ENCODE measurements at regions not wholly inside any gene's neighbourhood (a gene's known extent, or its start where the extent isn't known, plus 50 kb on each side); places are given as distances from the start of the nearest gene placed in this dataset.
"Not testable (repeated sequence)": the region's sequence is repeated elsewhere in the genome, so short reads cannot be mapped to it uniquely, and the experiment has no call there.

- no peak for TF ChIP-seq CTCF (IDR thresholded peaks at IDR 0.05; ENCODE audit: control extremely low read depth, extremely low read depth, low read depth, missing control alignments)
- no peak for DNase-seq (ENCODE audit: extremely low spot score)
- POLR2A ChIA-PET, result no interaction called here
These were observed 1332.0 kb upstream of the PCDH20 start for GRCh38 chr13:62747629-62748028.

GRCh38 chr13:62747152-62747551 lies 1331.5 kb upstream of the PCDH20 start:
- DNase-seq (ENCODE audit: extremely low spot score), result no peak
- ChIA-PET POLR2A (no interaction called here), CTCF (no interaction called here)
- TF ChIP-seq CTCF (IDR thresholded peaks at IDR 0.05; ENCODE audit: control extremely low read depth, extremely low read depth, low read depth, missing control alignments), result no peak

More at GRCh38 chr13:62747629-62748028, 1332.0 kb upstream of the PCDH20 start:
- CTCF ChIA-PET, result no interaction called here

- DNase-seq (ENCODE audit: extremely low spot score); CTCF ChIA-PET; POLR2A ChIA-PET: not testable (repeated sequence)
These were observed 1314.1 kb upstream of the PCDH20 start for GRCh38 chr13:62729746-62730145.

- no peak for TF ChIP-seq CTCF (IDR thresholded peaks at IDR 0.05; ENCODE audit: control extremely low read depth, extremely low read depth, low read depth, missing control alignments)
- DNase-seq (ENCODE audit: extremely low spot score), result no peak
- ChIA-PET CTCF (interaction anchor here (0.9 kb wide), 1 partner anchor 11 kb away, joined by 3 read pairs; no protein-coding TSS in a partner anchor), POLR2A (no interaction called here)
These were observed 1306.2 kb upstream of the PCDH20 start for GRCh38 chr13:62721893-62722292.

GRCh38 chr13:62711948-62712347 lies 1296.3 kb upstream of the PCDH20 start:
- DNase-seq (ENCODE audit: extremely low spot score); POLR2A ChIA-PET: not testable (repeated sequence)
- CTCF ChIA-PET, result interaction anchor here (1.0 kb wide), 1 partner anchor 9 kb away, joined by 3 read pairs; no protein-coding TSS in a partner anchor

- CTCF ChIA-PET, result interaction anchor here (1.4 kb wide), 1 partner anchor 11 kb away, joined by 3 read pairs; no protein-coding TSS in a partner anchor
- DNase-seq (ENCODE audit: extremely low spot score), result no peak
- no peak for TF ChIP-seq CTCF (IDR thresholded peaks at IDR 0.05; ENCODE audit: control extremely low read depth, extremely low read depth, low read depth, missing control alignments)
- POLR2A ChIA-PET, result no interaction called here
These were observed 1295.1 kb upstream of the PCDH20 start for GRCh38 chr13:62710787-62711186.

- POLR2A ChIA-PET, result no interaction called here
- CTCF ChIA-PET, result no interaction called here
These were observed 1290.4 kb upstream of the PCDH20 start for GRCh38 chr13:62706048-62706447.

More at GRCh38 chr13:62706048-62706447, 1290.4 kb upstream of the PCDH20 start:
- DNase-seq (ENCODE audit: extremely low spot score), result no peak
- TF ChIP-seq CTCF (IDR thresholded peaks at IDR 0.05; ENCODE audit: control extremely low read depth, extremely low read depth, low read depth, missing control alignments), result no peak
